ENCODE measurements at regions not wholly inside any gene's neighbourhood (a gene's known extent, or its start where the extent isn't known, plus 50 kb on each side); places are given as distances from the start of the nearest gene placed in this dataset.

DNA sequence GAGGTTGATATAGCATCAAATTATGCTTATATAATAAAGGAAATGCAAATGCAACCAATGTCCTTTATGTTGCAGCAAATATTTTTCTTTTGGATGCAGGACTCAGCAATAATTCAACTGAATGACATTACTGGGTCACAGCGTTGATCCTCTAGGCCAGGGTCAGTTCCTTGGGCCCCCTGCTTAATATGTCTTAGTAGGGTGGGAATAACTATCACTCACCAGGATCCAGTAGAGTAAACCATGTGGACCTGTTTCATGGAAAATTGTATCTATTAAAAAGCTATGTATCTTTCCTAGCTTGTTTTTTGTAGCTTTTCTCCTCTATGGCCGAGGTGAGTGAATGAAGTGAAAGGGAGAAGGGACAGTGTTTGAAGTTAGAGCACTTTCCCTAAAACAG, 161.5 kb upstream of the SSTR1 start:
- TF ChIP-seq SP1 (CRISPR knock-in tag; conservative IDR thresholded peaks at IDR 0.05) (no peak), HMGA2 (CRISPR knock-in tag; IDR thresholded peaks at IDR 0.05) (no peak), NR2C2 (CRISPR knock-in tag; IDR thresholded peaks at IDR 0.05) (no peak), KAT7 (CRISPR knock-in tag; IDR thresholded peaks at IDR 0.05; ENCODE audit: borderline replicate concordance) (no peak), NR3C1 (CRISPR knock-in tag; conservative IDR thresholded peaks at IDR 0.05; ENCODE audit: low read depth) (no peak)
- TF ChIP-seq, protein P1, sequence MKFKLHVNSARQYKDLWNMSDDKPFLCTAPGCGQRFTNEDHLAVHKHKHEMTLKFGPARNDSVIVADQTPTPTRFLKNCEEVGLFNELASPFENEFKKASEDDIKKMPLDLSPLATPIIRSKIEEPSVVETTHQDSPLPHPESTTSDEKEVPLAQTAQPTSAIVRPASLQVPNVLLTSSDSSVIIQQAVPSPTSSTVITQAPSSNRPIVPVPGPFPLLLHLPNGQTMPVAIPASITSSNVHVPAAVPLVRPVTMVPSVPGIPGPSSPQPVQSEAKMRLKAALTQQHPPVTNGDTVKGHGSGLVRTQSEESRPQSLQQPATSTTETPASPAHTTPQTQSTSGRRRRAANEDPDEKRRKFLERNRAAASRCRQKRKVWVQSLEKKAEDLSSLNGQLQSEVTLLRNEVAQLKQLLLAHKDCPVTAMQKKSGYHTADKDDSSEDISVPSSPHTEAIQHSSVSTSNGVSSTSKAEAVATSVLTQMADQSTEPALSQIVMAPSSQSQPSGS (CRISPR knock-in tag; IDR thresholded peaks at IDR 0.05; ENCODE audit: borderline replicate concordance, low read depth), result no peak
- TF ChIP-seq, protein P2, sequence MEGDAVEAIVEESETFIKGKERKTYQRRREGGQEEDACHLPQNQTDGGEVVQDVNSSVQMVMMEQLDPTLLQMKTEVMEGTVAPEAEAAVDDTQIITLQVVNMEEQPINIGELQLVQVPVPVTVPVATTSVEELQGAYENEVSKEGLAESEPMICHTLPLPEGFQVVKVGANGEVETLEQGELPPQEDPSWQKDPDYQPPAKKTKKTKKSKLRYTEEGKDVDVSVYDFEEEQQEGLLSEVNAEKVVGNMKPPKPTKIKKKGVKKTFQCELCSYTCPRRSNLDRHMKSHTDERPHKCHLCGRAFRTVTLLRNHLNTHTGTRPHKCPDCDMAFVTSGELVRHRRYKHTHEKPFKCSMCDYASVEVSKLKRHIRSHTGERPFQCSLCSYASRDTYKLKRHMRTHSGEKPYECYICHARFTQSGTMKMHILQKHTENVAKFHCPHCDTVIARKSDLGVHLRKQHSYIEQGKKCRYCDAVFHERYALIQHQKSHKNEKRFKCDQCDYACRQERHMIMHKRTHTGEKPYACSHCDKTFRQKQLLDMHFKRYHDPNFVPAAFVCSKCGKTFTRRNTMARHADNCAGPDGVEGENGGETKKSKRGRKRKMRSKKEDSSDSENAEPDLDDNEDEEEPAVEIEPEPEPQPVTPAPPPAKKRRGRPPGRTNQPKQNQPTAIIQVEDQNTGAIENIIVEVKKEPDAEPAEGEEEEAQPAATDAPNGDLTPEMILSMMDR (IDR thresholded peaks at IDR 0.05), result no peak
- TF ChIP-seq, protein P3, sequence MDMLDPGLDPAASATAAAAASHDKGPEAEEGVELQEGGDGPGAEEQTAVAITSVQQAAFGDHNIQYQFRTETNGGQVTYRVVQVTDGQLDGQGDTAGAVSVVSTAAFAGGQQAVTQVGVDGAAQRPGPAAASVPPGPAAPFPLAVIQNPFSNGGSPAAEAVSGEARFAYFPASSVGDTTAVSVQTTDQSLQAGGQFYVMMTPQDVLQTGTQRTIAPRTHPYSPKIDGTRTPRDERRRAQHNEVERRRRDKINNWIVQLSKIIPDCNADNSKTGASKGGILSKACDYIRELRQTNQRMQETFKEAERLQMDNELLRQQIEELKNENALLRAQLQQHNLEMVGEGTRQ (CRISPR knock-in tag; IDR thresholded peaks at IDR 0.05), result no peak
- TF ChIP-seq, protein P4, sequence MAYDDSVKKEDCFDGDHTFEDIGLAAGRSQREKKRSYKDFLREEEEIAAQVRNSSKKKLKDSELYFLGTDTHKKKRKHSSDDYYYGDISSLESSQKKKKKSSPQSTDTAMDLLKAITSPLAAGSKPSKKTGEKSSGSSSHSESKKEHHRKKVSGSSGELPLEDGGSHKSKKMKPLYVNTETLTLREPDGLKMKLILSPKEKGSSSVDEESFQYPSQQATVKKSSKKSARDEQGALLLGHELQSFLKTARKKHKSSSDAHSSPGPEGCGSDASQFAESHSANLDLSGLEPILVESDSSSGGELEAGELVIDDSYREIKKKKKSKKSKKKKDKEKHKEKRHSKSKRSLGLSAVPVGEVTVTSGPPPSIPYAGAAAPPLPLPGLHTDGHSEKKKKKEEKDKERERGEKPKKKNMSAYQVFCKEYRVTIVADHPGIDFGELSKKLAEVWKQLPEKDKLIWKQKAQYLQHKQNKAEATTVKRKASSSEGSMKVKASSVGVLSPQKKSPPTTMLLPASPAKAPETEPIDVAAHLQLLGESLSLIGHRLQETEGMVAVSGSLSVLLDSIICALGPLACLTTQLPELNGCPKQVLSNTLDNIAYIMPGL (CRISPR knock-in tag; IDR thresholded peaks at IDR 0.05), result no peak

All from WTC11 (cell line).